ENCODE measurements at regions not wholly inside any gene's neighbourhood (a gene's known extent, or its start where the extent isn't known, plus 50 kb on each side); places are given as distances from the start of the nearest gene placed in this dataset.

GRCh38 chr10:14453593-14453992 is 122.9 kb upstream of the FRMD4A start:
- WGBS (ENCODE audit: missing lambda C conversion rate): 69% methylated on average over 4 of the region's 4 CpGs
- DNase-seq (ENCODE audit: low read depth in 1 of 2, low spot score in 1 of 2) (no peak), FAIRE-seq (no peak), ATAC-seq (no peak)
- CTCF ChIA-PET: interaction anchor here (0.6 to 1.2 kb wide), 2 partner anchors 25 to 181 kb away, joined by 3 to 4 read pairs; no protein-coding TSS in a partner anchor
- Histone ChIP-seq H3K4me1 (no peaks in the 10 kb centered on the region), H3K4me2 (no peak overlapping the region), H3K4me3 (no peak overlapping the region), H3K27ac (no peak overlapping the region), H3K9me3 (no peaks in the 10 kb centered on the region)
- POLR2A ChIA-PET: no interaction called here
- TF ChIP-seq MYC (IDR thresholded peaks at IDR 0.05; ENCODE audit: borderline replicate concordance, low read length) (no peak), NFE2L2 (conservative IDR thresholded peaks at IDR 0.05; ENCODE audit: low read length) (no peak), FOSL2 (IDR thresholded peaks at IDR 0.05) (no peak), FOSL2 (CRISPR knock-in tag; IDR thresholded peaks at IDR 0.05) (no peak), PBX3 (IDR thresholded peaks at IDR 0.05) (no peak), GATA3 (IDR thresholded peaks at IDR 0.05; ENCODE audit: borderline replicate concordance) (no peak), KDM1A (IDR thresholded peaks at IDR 0.05; ENCODE audit: low read depth) (no peak), RFX5 (IDR thresholded peaks at IDR 0.05) (no peak), ELK1 (IDR thresholded peaks at IDR 0.05; ENCODE audit: low read depth, low read length) (no peak), BHLHE40 (IDR thresholded peaks at IDR 0.05; ENCODE audit: low read depth, low read length) (no peak), RAD21 (conservative IDR thresholded peaks at IDR 0.05 in 1 of 2, IDR thresholded peaks at IDR 0.05 in 1 of 2) (no peak), HEYL (CRISPR knock-in tag; IDR thresholded peaks at IDR 0.05) (no peak), CEBPB (IDR thresholded peaks at IDR 0.05) (no peak), TP53 (CRISPR knock-in tag; IDR thresholded peaks at IDR 0.05) (no peak), EHF (CRISPR knock-in tag; IDR thresholded peaks at IDR 0.05) (no peak), SMC3 (IDR thresholded peaks at IDR 0.05) (no peak), RARB (CRISPR knock-in tag; IDR thresholded peaks at IDR 0.05) (no peak), REST (IDR thresholded peaks at IDR 0.05) (no peak), SREBF2 (IDR thresholded peaks at IDR 0.05) (no peak)

GRCh38 chr10:14451341-14451740 is 120.6 kb upstream of the FRMD4A start:
- FAIRE-seq (no peak), DNase-seq (ENCODE audit: low read depth in 1 of 2, low spot score in 1 of 2) (no peak), ATAC-seq (no peak)
- Histone ChIP-seq H3K4me2 (no peak overlapping the region), H3K4me1 (no peaks in the 10 kb centered on the region), H3K9me3 (no peaks in the 10 kb centered on the region), H3K27ac (no peak overlapping the region), H3K4me3 (no peak overlapping the region)
- WGBS (ENCODE audit: missing lambda C conversion rate): 61% methylated on average over 6 of the region's 6 CpGs
- ChIA-PET CTCF (no interaction called here), POLR2A (no interaction called here)
- TF ChIP-seq POLR2A (IDR thresholded peaks at IDR 0.05; ENCODE audit: low read length): no peak
- no peak for TF ChIP-seq HES2 (IDR thresholded peaks at IDR 0.05)
- TF ChIP-seq SREBF2 (IDR thresholded peaks at IDR 0.05): no peak
- TF ChIP-seq JUN (IDR thresholded peaks at IDR 0.05): no peak
- no peak for TF ChIP-seq CTCF (IDR thresholded peaks at IDR 0.05)
- no peak for TF ChIP-seq FOSL2 (IDR thresholded peaks at IDR 0.05)
- TF ChIP-seq FOSL2 (CRISPR knock-in tag; IDR thresholded peaks at IDR 0.05): no peak
- no peak for TF ChIP-seq MAX (IDR thresholded peaks at IDR 0.05)
- no peak for TF ChIP-seq RFX5 (IDR thresholded peaks at IDR 0.05)
- TF ChIP-seq CHD4 (IDR thresholded peaks at IDR 0.05; ENCODE audit: borderline replicate concordance): no peak
- TF ChIP-seq ELK1 (IDR thresholded peaks at IDR 0.05; ENCODE audit: low read depth, low read length): no peak
- TF ChIP-seq MYC (IDR thresholded peaks at IDR 0.05; ENCODE audit: borderline replicate concordance, low read length): no peak
- TF ChIP-seq E2F6 (IDR thresholded peaks at IDR 0.05; ENCODE audit: borderline replicate concordance, low read depth): no peak
- TF ChIP-seq HOXB5 (CRISPR knock-in tag; IDR thresholded peaks at IDR 0.05): no peak
- TF ChIP-seq SMC3 (IDR thresholded peaks at IDR 0.05): no peak
- no peak for TF ChIP-seq TP53 (CRISPR knock-in tag; IDR thresholded peaks at IDR 0.05)
